ENCODE measurements at regions not wholly inside any gene's neighbourhood (a gene's known extent, or its start where the extent isn't known, plus 50 kb on each side); places are given as distances from the start of the nearest gene placed in this dataset.

DNA sequence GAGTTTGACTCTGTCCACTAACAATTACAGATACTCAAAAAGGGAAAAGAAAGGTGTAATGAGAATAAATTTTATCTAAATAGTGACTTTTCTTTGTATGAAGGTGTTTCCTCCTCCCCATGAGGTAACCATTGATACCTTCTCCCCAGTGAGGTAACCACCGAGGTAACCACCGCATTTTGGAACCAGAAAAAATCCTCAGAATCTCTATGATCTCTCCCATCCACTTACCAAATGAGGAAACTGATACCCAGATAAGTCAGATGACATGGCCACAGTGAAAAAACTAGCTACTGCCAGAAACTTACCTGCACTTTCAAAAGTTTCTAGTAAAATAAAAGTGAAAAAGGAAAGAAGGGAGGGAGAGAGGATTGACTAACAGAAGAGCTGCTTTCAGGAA is 124.0 kb upstream of the FNDC3A start:
- TF ChIP-seq, protein P1, sequence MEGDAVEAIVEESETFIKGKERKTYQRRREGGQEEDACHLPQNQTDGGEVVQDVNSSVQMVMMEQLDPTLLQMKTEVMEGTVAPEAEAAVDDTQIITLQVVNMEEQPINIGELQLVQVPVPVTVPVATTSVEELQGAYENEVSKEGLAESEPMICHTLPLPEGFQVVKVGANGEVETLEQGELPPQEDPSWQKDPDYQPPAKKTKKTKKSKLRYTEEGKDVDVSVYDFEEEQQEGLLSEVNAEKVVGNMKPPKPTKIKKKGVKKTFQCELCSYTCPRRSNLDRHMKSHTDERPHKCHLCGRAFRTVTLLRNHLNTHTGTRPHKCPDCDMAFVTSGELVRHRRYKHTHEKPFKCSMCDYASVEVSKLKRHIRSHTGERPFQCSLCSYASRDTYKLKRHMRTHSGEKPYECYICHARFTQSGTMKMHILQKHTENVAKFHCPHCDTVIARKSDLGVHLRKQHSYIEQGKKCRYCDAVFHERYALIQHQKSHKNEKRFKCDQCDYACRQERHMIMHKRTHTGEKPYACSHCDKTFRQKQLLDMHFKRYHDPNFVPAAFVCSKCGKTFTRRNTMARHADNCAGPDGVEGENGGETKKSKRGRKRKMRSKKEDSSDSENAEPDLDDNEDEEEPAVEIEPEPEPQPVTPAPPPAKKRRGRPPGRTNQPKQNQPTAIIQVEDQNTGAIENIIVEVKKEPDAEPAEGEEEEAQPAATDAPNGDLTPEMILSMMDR (IDR thresholded peaks at IDR 0.05; ENCODE audit: insufficient read depth, low read length) = no peak
- TF ChIP-seq SPI1 (IDR thresholded peaks at IDR 0.05; ENCODE audit: borderline replicate concordance, low read depth) (no peak), POLR2AphosphoS5 (IDR thresholded peaks at IDR 0.05; ENCODE audit: low read depth) (no peak)
- TF ChIP-seq, protein P2, sequence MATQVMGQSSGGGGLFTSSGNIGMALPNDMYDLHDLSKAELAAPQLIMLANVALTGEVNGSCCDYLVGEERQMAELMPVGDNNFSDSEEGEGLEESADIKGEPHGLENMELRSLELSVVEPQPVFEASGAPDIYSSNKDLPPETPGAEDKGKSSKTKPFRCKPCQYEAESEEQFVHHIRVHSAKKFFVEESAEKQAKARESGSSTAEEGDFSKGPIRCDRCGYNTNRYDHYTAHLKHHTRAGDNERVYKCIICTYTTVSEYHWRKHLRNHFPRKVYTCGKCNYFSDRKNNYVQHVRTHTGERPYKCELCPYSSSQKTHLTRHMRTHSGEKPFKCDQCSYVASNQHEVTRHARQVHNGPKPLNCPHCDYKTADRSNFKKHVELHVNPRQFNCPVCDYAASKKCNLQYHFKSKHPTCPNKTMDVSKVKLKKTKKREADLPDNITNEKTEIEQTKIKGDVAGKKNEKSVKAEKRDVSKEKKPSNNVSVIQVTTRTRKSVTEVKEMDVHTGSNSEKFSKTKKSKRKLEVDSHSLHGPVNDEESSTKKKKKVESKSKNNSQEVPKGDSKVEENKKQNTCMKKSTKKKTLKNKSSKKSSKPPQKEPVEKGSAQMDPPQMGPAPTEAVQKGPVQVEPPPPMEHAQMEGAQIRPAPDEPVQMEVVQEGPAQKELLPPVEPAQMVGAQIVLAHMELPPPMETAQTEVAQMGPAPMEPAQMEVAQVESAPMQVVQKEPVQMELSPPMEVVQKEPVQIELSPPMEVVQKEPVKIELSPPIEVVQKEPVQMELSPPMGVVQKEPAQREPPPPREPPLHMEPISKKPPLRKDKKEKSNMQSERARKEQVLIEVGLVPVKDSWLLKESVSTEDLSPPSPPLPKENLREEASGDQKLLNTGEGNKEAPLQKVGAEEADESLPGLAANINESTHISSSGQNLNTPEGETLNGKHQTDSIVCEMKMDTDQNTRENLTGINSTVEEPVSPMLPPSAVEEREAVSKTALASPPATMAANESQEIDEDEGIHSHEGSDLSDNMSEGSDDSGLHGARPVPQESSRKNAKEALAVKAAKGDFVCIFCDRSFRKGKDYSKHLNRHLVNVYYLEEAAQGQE (IDR thresholded peaks at IDR 0.05; ENCODE audit: insufficient replicate concordance, low read depth) = no peak

All from HL-60 (cell line).